Suprapubic skin (tissue), 4 donors: ENCODE measurements at regions not wholly inside any gene's neighbourhood (a gene's known extent, or its start where the extent isn't known, plus 50 kb on each side); places are given as distances from the start of the nearest gene placed in this dataset.

Experiments used
- DNase-seq, 2 donors: peaks; one replicate each; pipeline ENCODE4 v3.0.0-alpha.2; 2019; ENCODE audit warnings: low spot score in 2 of 2
- H3K27ac ChIP-seq: fragments of 200-600 bp; sonication (generic); one replicate; pipeline ENCODE4 v1.5.1; 2019
- H3K27me3 ChIP-seq: fragments of 200-600 bp; sonication (generic); one replicate; pipeline ENCODE4 v1.5.1; 2019
- H3K36me3 ChIP-seq: fragments of 200-600 bp; sonication (generic); one replicate; pipeline ENCODE4 v1.5.1; 2019
- H3K4me1 ChIP-seq: fragments of 200-600 bp; sonication (generic); one replicate; pipeline ENCODE4 v1.5.1; 2019
- H3K4me3 ChIP-seq: fragments of 200-600 bp; sonication (generic); one replicate; pipeline ENCODE4 v1.5.1; 2019; ENCODE audit warnings: mild to moderate bottlenecking
- H3K9me3 ChIP-seq: fragments of 200-600 bp; sonication (generic); one replicate; pipeline ENCODE4 v1.5.1; 2019
- EP300 ChIP-seq: sonication (generic); formaldehyde crosslinking; IDR thresholded peaks from one replicate; pipeline ENCODE4 v1.6.1; 2017; ENCODE audit warnings: antibody characterized with exemption
- POLR2A ChIP-seq, 2 donors: fragments of 450-650 bp; IDR thresholded peaks; one replicate each; pipeline ENCODE4 v1.6.1; 2017; ENCODE audit warnings: antibody characterized with exemption in 2 of 2, mild to moderate bottlenecking in 2 of 2, moderate library complexity in 2 of 2
- POLR2AphosphoS5 ChIP-seq, 3 donors: sonication (generic); formaldehyde crosslinking; IDR thresholded peaks; one replicate each; pipeline ENCODE4 v1.6.1; 2017; ENCODE audit warnings: antibody characterized with exemption in 3 of 3
- WGBS: methylation state at CpG from one replicate; pipeline ENCODE4 v1.1.5; 2018; 5-methylcytosine and 5-hydroxymethylcytosine counted together
- TF ChIP-seq, protein P1 (sequence below), 2 donors: fragments of 200-600 bp in 1 of 2; fragments of 450-650 bp in 1 of 2; sonication (generic) in 1 of 2; IDR thresholded peaks; one replicate each; pipeline ENCODE4 v1.5.1; 2016 to 2019; ENCODE audit warnings: antibody characterized with exemption in 2 of 2, mild to moderate bottlenecking in 1 of 2, moderate library complexity in 1 of 2

DNA sequence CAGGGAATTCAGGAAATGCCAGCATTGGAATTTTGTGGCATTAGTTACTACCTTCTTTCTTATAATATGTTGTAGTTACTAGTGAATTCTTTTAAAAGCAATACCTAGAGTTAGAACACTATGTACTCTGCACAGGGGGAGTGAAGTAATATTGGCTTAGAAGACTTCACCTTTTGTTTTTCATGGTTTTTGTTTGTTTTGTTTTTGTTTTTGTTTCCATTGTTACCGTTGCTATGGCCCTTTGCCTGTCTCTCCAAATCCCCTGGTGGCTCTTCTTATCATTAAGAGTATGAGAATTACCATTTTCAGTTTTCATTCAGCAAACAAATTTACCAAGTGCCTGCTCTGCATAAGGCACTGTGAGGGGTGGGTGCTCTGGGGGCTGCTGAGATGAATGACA, 160.1 kb downstream of the HAUS1 start:
- Histone ChIP-seq H3K4me1 (peaks cover 15% of the 10 kb centered on the region), H3K27me3 (no peaks in the 10 kb centered on the region), H3K27ac (peak overlapping the region; percentile 56), H3K4me3 (no peak overlapping the region), H3K36me3 (peaks cover 12% of the 10 kb centered on the region), H3K9me3 (no peaks in the 10 kb centered on the region)
- DNase-seq: no peak
- WGBS: 41% methylated on average over 1 of the region's 1 CpG
- TF ChIP-seq POLR2A (IDR thresholded peaks at IDR 0.05): no peak
- TF ChIP-seq, protein P1, sequence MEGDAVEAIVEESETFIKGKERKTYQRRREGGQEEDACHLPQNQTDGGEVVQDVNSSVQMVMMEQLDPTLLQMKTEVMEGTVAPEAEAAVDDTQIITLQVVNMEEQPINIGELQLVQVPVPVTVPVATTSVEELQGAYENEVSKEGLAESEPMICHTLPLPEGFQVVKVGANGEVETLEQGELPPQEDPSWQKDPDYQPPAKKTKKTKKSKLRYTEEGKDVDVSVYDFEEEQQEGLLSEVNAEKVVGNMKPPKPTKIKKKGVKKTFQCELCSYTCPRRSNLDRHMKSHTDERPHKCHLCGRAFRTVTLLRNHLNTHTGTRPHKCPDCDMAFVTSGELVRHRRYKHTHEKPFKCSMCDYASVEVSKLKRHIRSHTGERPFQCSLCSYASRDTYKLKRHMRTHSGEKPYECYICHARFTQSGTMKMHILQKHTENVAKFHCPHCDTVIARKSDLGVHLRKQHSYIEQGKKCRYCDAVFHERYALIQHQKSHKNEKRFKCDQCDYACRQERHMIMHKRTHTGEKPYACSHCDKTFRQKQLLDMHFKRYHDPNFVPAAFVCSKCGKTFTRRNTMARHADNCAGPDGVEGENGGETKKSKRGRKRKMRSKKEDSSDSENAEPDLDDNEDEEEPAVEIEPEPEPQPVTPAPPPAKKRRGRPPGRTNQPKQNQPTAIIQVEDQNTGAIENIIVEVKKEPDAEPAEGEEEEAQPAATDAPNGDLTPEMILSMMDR (IDR thresholded peaks at IDR 0.05): no peak
- TF ChIP-seq EP300: no peak
- no peak for TF ChIP-seq POLR2AphosphoS5 (IDR thresholded peaks at IDR 0.05)

DNA sequence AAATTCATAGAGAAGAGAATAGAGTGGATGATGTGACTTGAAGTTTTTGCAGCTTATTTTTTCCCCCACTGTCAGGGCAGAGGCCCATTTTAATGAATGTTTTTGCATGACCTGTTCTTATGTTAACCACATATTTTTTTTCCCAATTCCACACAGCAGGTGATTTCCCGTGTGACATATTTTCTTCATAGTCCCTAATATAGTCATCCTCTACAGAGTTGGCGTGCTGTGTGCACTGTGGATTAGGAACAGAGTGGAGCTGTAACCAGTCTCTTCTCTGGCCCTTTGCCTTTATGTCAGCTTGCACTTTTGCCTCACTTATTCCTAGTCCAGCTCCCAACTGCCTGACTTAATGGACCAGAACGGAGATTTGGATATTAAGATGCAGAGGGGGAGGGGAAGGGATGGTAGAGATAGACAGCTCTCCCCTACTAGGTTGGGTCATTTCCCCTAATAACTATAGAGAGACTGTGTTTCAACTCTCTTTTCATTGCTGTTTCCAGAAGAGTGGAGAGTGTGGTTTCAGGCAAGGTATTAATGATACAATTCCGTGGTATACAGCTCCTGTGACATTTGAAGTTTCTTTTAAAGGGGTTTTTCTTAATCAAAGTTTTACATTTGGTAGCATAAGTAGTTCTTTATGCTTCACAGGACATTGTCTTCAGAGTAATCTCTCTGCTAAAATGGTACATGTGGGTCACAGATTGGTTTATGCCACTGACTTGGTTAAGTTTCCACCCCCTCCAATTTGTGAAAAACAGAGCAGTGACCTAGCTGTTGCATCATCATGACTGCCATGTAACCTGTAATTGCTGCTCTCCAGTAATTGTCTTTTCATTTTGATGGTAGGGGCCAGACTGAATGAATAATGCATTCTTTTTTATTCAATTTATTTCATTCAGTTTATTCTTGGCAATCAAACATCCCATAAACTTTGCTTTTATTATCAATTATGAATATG, 161.3 kb downstream of the HAUS1 start:
- H3K36me3 ChIP-seq: peaks cover 12% of the 10 kb centered on the region
- no peak for DNase-seq
- H3K4me3 ChIP-seq: no peak overlapping the region
- no peaks in the 10 kb centered on the region for H3K9me3 ChIP-seq
- 92% methylated on average over 4 of the region's 4 CpGs for WGBS
- no peak for TF ChIP-seq POLR2AphosphoS5 (IDR thresholded peaks at IDR 0.05)
- no peak for TF ChIP-seq EP300
- no peak for TF ChIP-seq POLR2A (IDR thresholded peaks at IDR 0.05)
- TF ChIP-seq, protein P1 (IDR thresholded peaks at IDR 0.05): no peak
- H3K27me3 ChIP-seq: no peaks in the 10 kb centered on the region
- peaks cover 15% of the 10 kb centered on the region for H3K4me1 ChIP-seq
- H3K27ac ChIP-seq: no peak overlapping the region

DNA sequence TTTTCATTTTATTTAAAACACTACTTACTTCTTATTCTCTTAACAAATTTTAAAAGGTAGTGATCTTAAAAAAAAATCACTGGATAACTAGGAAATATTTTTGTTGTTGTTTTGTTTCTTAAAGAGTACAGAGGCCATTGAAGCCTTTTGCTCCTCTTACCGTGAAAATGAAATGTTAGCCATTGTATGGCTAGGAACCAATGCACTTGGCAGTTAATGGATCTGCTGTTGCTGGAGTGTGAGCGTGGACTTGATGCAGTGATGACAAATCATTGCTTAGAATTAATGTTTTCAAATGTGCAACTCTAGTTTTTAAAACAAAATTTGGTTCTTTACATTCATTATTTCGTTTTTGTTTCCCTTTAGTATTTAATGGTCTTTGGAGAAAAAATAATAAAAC, 162.3 kb downstream of the HAUS1 start:
- Histone ChIP-seq H3K4me1 (peaks cover 15% of the 10 kb centered on the region), H3K36me3 (peaks cover 12% of the 10 kb centered on the region), H3K27me3 (no peaks in the 10 kb centered on the region), H3K4me3 (no peak overlapping the region), H3K9me3 (no peaks in the 10 kb centered on the region), H3K27ac (no peak overlapping the region)
- WGBS: 87% methylated on average over 3 of the region's 3 CpGs
- no peak for TF ChIP-seq POLR2A (IDR thresholded peaks at IDR 0.05)
- TF ChIP-seq POLR2AphosphoS5 (IDR thresholded peaks at IDR 0.05): no peak
- no peak for DNase-seq

DNA sequence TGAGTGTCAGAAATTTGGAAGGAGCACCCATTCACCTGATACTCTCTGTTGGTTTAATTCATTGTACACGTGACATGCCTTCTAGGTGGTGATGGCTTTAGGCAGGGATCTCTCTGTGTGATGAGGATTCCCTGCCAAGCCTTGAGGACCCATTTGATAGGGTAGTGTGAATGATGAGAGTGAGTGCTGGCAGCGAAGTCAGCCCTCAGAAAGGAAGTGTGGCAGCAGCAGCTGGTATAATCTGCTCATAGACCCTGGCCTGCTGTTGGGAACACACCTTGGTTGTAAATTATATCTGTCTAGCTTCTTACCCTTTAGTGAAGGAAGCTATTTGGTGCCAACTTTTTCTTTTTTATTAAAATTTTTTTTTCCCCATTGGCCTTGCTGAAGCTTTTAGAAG, 164.5 kb downstream of the HAUS1 start:
- Histone ChIP-seq H3K4me1 (peaks cover 10% of the 10 kb centered on the region), H3K4me3 (no peak overlapping the region), H3K27ac (no peak overlapping the region), H3K9me3 (no peaks in the 10 kb centered on the region), H3K27me3 (no peaks in the 10 kb centered on the region), H3K36me3 (peaks cover 7% of the 10 kb centered on the region)
- WGBS: 48% methylated on average over 2 of the region's 2 CpGs
- no peak for DNase-seq
- TF ChIP-seq, protein P1 (IDR thresholded peaks at IDR 0.05): no peak
- TF ChIP-seq POLR2A (IDR thresholded peaks at IDR 0.05) (no peak), EP300 (no peak), POLR2AphosphoS5 (IDR thresholded peaks at IDR 0.05) (no peak)

DNA sequence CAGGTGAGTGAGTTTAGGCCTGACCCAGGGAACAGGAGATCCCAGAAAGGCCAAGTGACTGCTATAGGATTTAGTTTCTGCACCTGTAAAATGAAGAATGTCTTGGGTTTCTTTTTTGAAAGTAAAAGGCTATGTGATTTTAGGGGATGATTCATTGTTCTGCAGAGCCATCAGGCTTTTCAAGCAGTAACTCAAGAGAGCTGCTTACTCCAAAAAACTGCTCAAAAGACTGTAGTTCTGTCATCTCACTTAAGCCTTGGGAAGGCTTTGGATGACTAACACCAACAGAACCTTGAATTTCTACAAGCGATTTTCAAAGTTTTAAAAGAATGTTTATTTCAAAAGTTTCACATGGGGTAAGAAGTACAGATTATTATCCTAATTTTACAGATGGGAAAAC, 165.1 kb downstream of the HAUS1 start:
- no peak for TF ChIP-seq POLR2AphosphoS5 (IDR thresholded peaks at IDR 0.05)
- no peak for TF ChIP-seq POLR2A (IDR thresholded peaks at IDR 0.05)
- TF ChIP-seq, protein P1 (IDR thresholded peaks at IDR 0.05): no peak
- no peak for TF ChIP-seq EP300
- peaks cover 4% of the 10 kb centered on the region for H3K4me1 ChIP-seq
- H3K36me3 ChIP-seq: peaks cover 1% of the 10 kb centered on the region
- H3K27ac ChIP-seq: no peak overlapping the region
- H3K9me3 ChIP-seq: no peaks in the 10 kb centered on the region
- 100% methylated on average over 1 of the region's 1 CpG for WGBS
- H3K4me3 ChIP-seq: no peak overlapping the region
- no peaks in the 10 kb centered on the region for H3K27me3 ChIP-seq
- DNase-seq: no peak
